ENCODE measurements at regions not wholly inside any gene's neighbourhood (a gene's known extent, or its start where the extent isn't known, plus 50 kb on each side); places are given as distances from the start of the nearest gene placed in this dataset.

- no peak for TF ChIP-seq GATA1 (IDR thresholded peaks at IDR 0.05; ENCODE audit: low read depth, low read length)
- no peak for TF ChIP-seq POLR2A (IDR thresholded peaks at IDR 0.05; ENCODE audit: low read length)
- no peak for DNase-seq
Observed at GRCh38 chr5:2049876-2050275, 167.2 kb upstream of the IRX4 start.

GRCh38 chr5:2048664-2049063 lies 165.9 kb upstream of the IRX4 start:
- DNase-seq: no peak
- TF ChIP-seq GATA1 (IDR thresholded peaks at IDR 0.05; ENCODE audit: low read depth, low read length) (no peak), POLR2A (IDR thresholded peaks at IDR 0.05; ENCODE audit: low read length) (no peak)

GRCh38 chr5:2047341-2047927 lies 164.7 kb upstream of the IRX4 start:
- TF ChIP-seq GATA1 (IDR thresholded peaks at IDR 0.05; ENCODE audit: low read depth, low read length): no peak
- TF ChIP-seq POLR2A (IDR thresholded peaks at IDR 0.05; ENCODE audit: low read length): no peak
- DNase-seq: no peak

GRCh38 chr5:2044041-2044440 lies 161.3 kb upstream of the IRX4 start:
- TF ChIP-seq GATA1 (IDR thresholded peaks at IDR 0.05; ENCODE audit: low read depth, low read length) (no peak), POLR2A (IDR thresholded peaks at IDR 0.05; ENCODE audit: low read length) (no peak)
- DNase-seq: no peak

GRCh38 chr5:2039180-2039531 lies 156.4 kb upstream of the IRX4 start:
- TF ChIP-seq GATA1 (IDR thresholded peaks at IDR 0.05; ENCODE audit: low read depth, low read length): no peak
- TF ChIP-seq POLR2A (IDR thresholded peaks at IDR 0.05; ENCODE audit: low read length): no peak
- no peak for DNase-seq

GRCh38 chr5:2038321-2039179 lies 155.8 kb upstream of the IRX4 start:
- peak; percentile 61 to 73 for DNase-seq
- TF ChIP-seq POLR2A (IDR thresholded peaks at IDR 0.05; ENCODE audit: low read length) (no peak), GATA1 (IDR thresholded peaks at IDR 0.05; ENCODE audit: low read depth, low read length) (no peak)

- no peak for DNase-seq
- no peak for TF ChIP-seq POLR2A (IDR thresholded peaks at IDR 0.05; ENCODE audit: low read length)
Observed at GRCh38 chr5:2036885-2037284, 154.2 kb upstream of the IRX4 start.

GRCh38 chr5:2032432-2032831 lies 149.7 kb upstream of the IRX4 start:
- DNase-seq: no peak
- TF ChIP-seq GATA1 (IDR thresholded peaks at IDR 0.05; ENCODE audit: low read depth, low read length) (no peak), POLR2A (IDR thresholded peaks at IDR 0.05; ENCODE audit: low read length) (no peak)

GRCh38 chr5:2031581-2031980 lies 148.9 kb upstream of the IRX4 start:
- no peak for TF ChIP-seq POLR2A (IDR thresholded peaks at IDR 0.05; ENCODE audit: low read length)
- TF ChIP-seq GATA1 (IDR thresholded peaks at IDR 0.05; ENCODE audit: low read depth, low read length): no peak
- no peak for DNase-seq

GRCh38 chr5:2030131-2030530 lies 147.4 kb upstream of the IRX4 start:
- no peak for TF ChIP-seq GATA1 (IDR thresholded peaks at IDR 0.05; ENCODE audit: low read depth, low read length)
- no peak for TF ChIP-seq POLR2A (IDR thresholded peaks at IDR 0.05; ENCODE audit: low read length)
- DNase-seq: no peak

GRCh38 chr5:2029206-2029605 lies 146.5 kb upstream of the IRX4 start:
- TF ChIP-seq GATA1 (IDR thresholded peaks at IDR 0.05; ENCODE audit: low read depth, low read length) (no peak), POLR2A (IDR thresholded peaks at IDR 0.05; ENCODE audit: low read length) (no peak)
- DNase-seq: no peak

GRCh38 chr5:2027790-2028189 lies 145.1 kb upstream of the IRX4 start:
- TF ChIP-seq POLR2A (IDR thresholded peaks at IDR 0.05; ENCODE audit: low read length) (no peak), GATA1 (IDR thresholded peaks at IDR 0.05; ENCODE audit: low read depth, low read length) (no peak)

GRCh38 chr5:2024986-2025721 lies 142.4 kb upstream of the IRX4 start:
- TF ChIP-seq POLR2A (IDR thresholded peaks at IDR 0.05; ENCODE audit: low read length): no peak
- TF ChIP-seq GATA1 (IDR thresholded peaks at IDR 0.05; ENCODE audit: low read depth, low read length): no peak
- no peak for DNase-seq

More at GRCh38 chr5:2027790-2028189, 145.1 kb upstream of the IRX4 start:
- DNase-seq: no peak

- no peak for TF ChIP-seq POLR2A (IDR thresholded peaks at IDR 0.05; ENCODE audit: low read length)
- no peak for TF ChIP-seq GATA1 (IDR thresholded peaks at IDR 0.05; ENCODE audit: low read depth, low read length)
- no peak for DNase-seq
Observed at GRCh38 chr5:2023196-2023595, 140.5 kb upstream of the IRX4 start.
